ENCODE measurements at regions not wholly inside any gene's neighbourhood (a gene's known extent, or its start where the extent isn't known, plus 50 kb on each side); places are given as distances from the start of the nearest gene placed in this dataset.
A peak's percentile ranks its signal among the peaks of the same experiment; 100 is the strongest.

- H2AK5ac ChIP-seq (ENCODE audit: low read depth, low read length) = no peak overlapping the region
- no peak overlapping the region for H2BK12ac ChIP-seq (ENCODE audit: low read depth, low read length)
- FAIRE-seq = peak; percentile 92
- no peak overlapping the region for H2BK120ac ChIP-seq (replicated peaks; ENCODE audit: low read depth, low read length)
- H2AFZ ChIP-seq (ENCODE audit: low read length) = no peak overlapping the region
- DNase-seq (ENCODE audit: low read depth in 1 of 2, low spot score in 2 of 2) = peak; percentile 58 to 97
- no peaks in the 10 kb centered on the region for H3K23me2 ChIP-seq (ENCODE audit: low read depth, low read length)
- no peak overlapping the region for H4K91ac ChIP-seq (replicated peaks; ENCODE audit: insufficient read length, low read length)
- no peaks in the 10 kb centered on the region; a peak in 2 of 7 replicates for H3K27me3 ChIP-seq (replicated peaks in 1 of 4; ENCODE audit: control insufficient read depth in 3 of 4, extremely low read depth in 1 of 4, insufficient read depth in 3 of 4, low read length in 3 of 4)
- H2BK15ac ChIP-seq (ENCODE audit: low read length) = no peak overlapping the region
- no peak overlapping the region for H3K56ac ChIP-seq (replicated peaks; ENCODE audit: insufficient read length, low read depth, low read length)
- CTCF ChIA-PET (ENCODE audit: partially characterized antibody) = interaction anchor here (0.6 to 3.0 kb wide), 17 partner anchors 9 to 345 kb away, joined by 3 to 18 read pairs (median 3); partner anchors contain the start of gene TRPC7
- no peak overlapping the region for H3K4me2 ChIP-seq (ENCODE audit: insufficient read depth in 1 of 2, low read depth in 2 of 2, low read length in 2 of 2)
- no peak overlapping the region for H4K5ac ChIP-seq (ENCODE audit: insufficient read length, low read depth, low read length)
- no peak overlapping the region for H3K4me3 ChIP-seq (ENCODE audit: extremely low read depth in 1 of 4, insufficient read depth in 2 of 4, low read depth in 3 of 4, low read length in 4 of 4)
- no peak overlapping the region for H4K8ac ChIP-seq (ENCODE audit: extremely low read depth, insufficient read depth, low read length)
- H3K4ac ChIP-seq (replicated peaks; ENCODE audit: insufficient read length, low read depth, low read length) = no peak overlapping the region
- H2BK5ac ChIP-seq (ENCODE audit: low read depth, low read length) = no peak overlapping the region
- no peaks in the 10 kb centered on the region for H3K79me2 ChIP-seq (ENCODE audit: control insufficient read depth in 1 of 2, insufficient read depth in 2 of 2, low read length in 2 of 2)
- H3K18ac ChIP-seq (ENCODE audit: extremely low read depth, low read length) = no peak overlapping the region
- H3K14ac ChIP-seq (ENCODE audit: insufficient read length) = no peak overlapping the region
- H4K20me1 ChIP-seq (replicated peaks in 1 of 2; ENCODE audit: control insufficient read depth in 1 of 2, insufficient read depth in 2 of 2, low read length in 2 of 2) = no peaks in the 10 kb centered on the region
- H3K79me1 ChIP-seq (ENCODE audit: low read depth, low read length) = no peaks in the 10 kb centered on the region
- H3K36me3 ChIP-seq (ENCODE audit: control insufficient read depth in 2 of 4, insufficient read depth in 4 of 4, low read length in 3 of 4) = no peaks in the 10 kb centered on the region
- no peak overlapping the region for H3K27ac ChIP-seq (ENCODE audit: low read depth, low read length)
- 55% methylated on average over 11 of the region's 11 CpGs; no CpG with 5 or more reads in 1 of the 2 experiments for WGBS, 2 experiments (ENCODE audit: extremely low coverage in 1 of 2, insufficient coverage in 1 of 2, insufficient read length in 1 of 2, insufficient replicate concordance in 2 of 2, low coverage in 1 of 2, low lambda C conversion rate in 2 of 2, missing lambda C conversion rate in 1 of 2)
- no peak overlapping the region for H2BK20ac ChIP-seq (ENCODE audit: low read length)
- peaks cover 0 to 4% (median under 1%) of the 10 kb centered on the region in 4 experiments; a peak in 4 of 7 replicates for H3K4me1 ChIP-seq (replicated peaks in 1 of 4; ENCODE audit: control insufficient read depth in 3 of 4, insufficient read depth in 4 of 4, low read length in 3 of 4)
- H3K9me3 ChIP-seq (ENCODE audit: insufficient read depth in 2 of 2, low read depth in 1 of 2, low read length in 1 of 2) = no peaks in the 10 kb centered on the region
- no peak overlapping the region for H3K23ac ChIP-seq (ENCODE audit: insufficient read length)
- POLR2A ChIA-PET (ENCODE audit: partially characterized antibody) = no interaction called here
- no peak overlapping the region for H3K9ac ChIP-seq (replicated peaks in 1 of 4; ENCODE audit: extremely low read depth in 1 of 4, low read depth in 3 of 4, low read length in 3 of 4)
- TF ChIP-seq MAX (IDR thresholded peaks at IDR 0.05) = peak; percentile 46; the same call in 1 of the 2 replicates
- TF ChIP-seq CREB1 (IDR thresholded peaks at IDR 0.05) = peak; percentile 41; the same call in 1 of the 2 replicates
- no peak for TF ChIP-seq TBP (IDR thresholded peaks at IDR 0.05; ENCODE audit: low read depth, low read length)
- TF ChIP-seq HDAC2 (IDR thresholded peaks at IDR 0.05; ENCODE audit: borderline replicate concordance in 1 of 2, low read depth in 2 of 2, low read length in 2 of 2) = no peak
- peak; percentile 79 for TF ChIP-seq TEAD4 (IDR thresholded peaks at IDR 0.05; ENCODE audit: low read depth, low read length)
- TF ChIP-seq CTCF (IDR thresholded peaks at IDR 0.05; ENCODE audit: control extremely low read depth in 1 of 3, insufficient read depth in 1 of 3, low read depth in 1 of 3, low read length in 3 of 3) = peak; percentile 83 to 92 (median 86)
- peak; percentile 92 to 96 for TF ChIP-seq RAD21 (IDR thresholded peaks at IDR 0.05 in 1 of 2, conservative IDR thresholded peaks at IDR 0.05 in 1 of 2; ENCODE audit: low read depth in 2 of 2, low read length in 2 of 2)
- no peak for TF ChIP-seq ZNF274 (IDR thresholded peaks at IDR 0.05; ENCODE audit: borderline replicate concordance, extremely low read depth, low read length)
- 0 out of 2 replicates have a peak, but pooled peaks have one; percentile 34 for TF ChIP-seq YY1 (IDR thresholded peaks at IDR 0.05; ENCODE audit: low read depth, low read length)
These were observed 59.7 kb upstream of the TRPC7 start for GRCh38 chr5:136424835-136425584.

Measured in H1 (cell line).